ENCODE measurements at regions not wholly inside any gene's neighbourhood (a gene's known extent, or its start where the extent isn't known, plus 50 kb on each side); places are given as distances from the start of the nearest gene placed in this dataset.

DNA sequence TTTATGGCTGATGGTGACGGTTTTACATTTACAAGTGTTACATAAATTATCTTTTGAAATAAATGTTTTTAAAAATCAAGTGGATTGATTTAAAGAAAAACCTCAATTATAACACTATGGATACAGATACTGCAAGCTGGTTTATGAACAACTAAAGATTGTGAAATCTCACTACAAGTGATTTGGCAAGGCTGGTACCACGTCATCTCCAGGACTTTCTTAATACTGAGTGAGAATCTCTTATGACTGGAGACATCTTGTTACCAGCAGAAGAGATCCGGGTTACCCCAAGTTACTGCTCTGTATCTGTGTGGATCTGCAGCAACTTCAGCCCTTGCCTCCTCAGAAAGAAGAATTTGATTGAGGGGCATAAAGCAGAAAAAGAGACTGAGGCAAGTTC lies 452.9 kb downstream of the MN1 start:
- peak in 2 of 8 experiments; percentile 38 to 74 for ATAC-seq (replicated peaks in 6 of 8)
- in situ Hi-C loops (cut with MboI; ENCODE audit: low pct_unique_long_range_greater_than_20kb in 2 of 9, low sequenced_read_pairs in 9 of 9, unreplicated experiment in 9 of 9), result no loop called here
- Histone ChIP-seq H3K27ac (no peak overlapping the region), H3K4me1 (replicated peaks in 1 of 2) (peaks cover 6 to 7% of the 10 kb centered on the region in 2 donors), H3K4me3 (no peak overlapping the region)
- WGBS, 10 experiments, result 22 to 97% (median 78%) methylated on average over 1 to 3 of the region's 3 CpGs

- ATAC-seq (replicated peaks in 6 of 8), result no peak
- Histone ChIP-seq H3K4me1 (replicated peaks in 1 of 2) (peaks cover 6 to 7% of the 10 kb centered on the region in 2 donors), H3K27ac (no peak overlapping the region), H3K4me3 (no peak overlapping the region)
- in situ Hi-C loops (cut with MboI; ENCODE audit: low pct_unique_long_range_greater_than_20kb in 2 of 9, low sequenced_read_pairs in 9 of 9, unreplicated experiment in 9 of 9), result no loop called here
Measured at GRCh38 chr22:27349456-27349855, 452.1 kb downstream of the MN1 start.

DNA sequence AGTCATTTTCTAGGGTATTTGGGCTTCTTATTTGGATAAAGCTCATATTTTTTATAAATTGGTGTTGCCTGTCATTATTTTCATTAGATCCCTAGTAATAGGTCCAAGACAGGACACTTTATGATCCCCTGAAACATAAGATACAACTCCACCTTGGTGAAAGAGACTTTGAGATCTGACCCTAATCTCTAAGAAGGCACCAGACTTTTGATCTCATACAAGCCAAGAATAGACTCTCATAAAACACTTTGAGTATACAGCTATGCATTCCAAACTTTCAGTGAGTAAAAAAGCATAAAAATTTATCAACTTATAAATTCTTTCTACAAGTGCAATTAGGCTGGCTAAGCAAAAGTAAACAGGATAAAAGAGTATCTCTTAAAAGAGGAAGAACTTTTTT lies 451.2 kb downstream of the MN1 start:
- in situ Hi-C loops (cut with MboI; ENCODE audit: low pct_unique_long_range_greater_than_20kb in 2 of 9, low sequenced_read_pairs in 9 of 9, unreplicated experiment in 9 of 9), result no loop called here
- H3K27ac ChIP-seq, result no peak overlapping the region
- H3K4me1 ChIP-seq (replicated peaks in 1 of 2), result peaks cover 6 to 7% of the 10 kb centered on the region in 2 donors
- no peak for ATAC-seq (replicated peaks in 6 of 8)
- H3K4me3 ChIP-seq, result no peak overlapping the region

DNA sequence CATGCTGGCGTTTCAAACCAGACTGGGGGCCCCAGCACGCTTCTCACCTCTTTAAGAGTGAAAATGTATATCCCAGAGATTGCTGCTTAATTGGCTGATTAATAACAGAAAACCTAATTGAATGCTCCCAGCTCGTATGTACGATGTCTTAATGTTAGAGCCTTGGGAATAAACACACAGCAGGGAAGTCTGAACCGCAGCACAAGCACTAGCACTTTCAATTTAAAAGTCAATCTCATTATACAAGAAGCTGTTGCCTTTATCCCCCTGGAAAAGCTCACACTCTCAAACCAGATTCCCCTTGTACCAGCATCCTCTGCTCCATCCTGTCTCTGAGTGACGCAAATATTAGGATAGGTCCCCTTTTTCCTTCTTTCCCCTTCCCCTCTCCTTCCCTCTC lies 449.1 kb downstream of the MN1 start:
- WGBS, 10 experiments, result 0 to 80% (median 57%) methylated on average over 1 to 6 of the region's 6 CpGs; no CpG with 5 or more reads in 3 of the 10 experiments
- in situ Hi-C loops (cut with MboI; ENCODE audit: low pct_unique_long_range_greater_than_20kb in 2 of 9, low sequenced_read_pairs in 9 of 9, unreplicated experiment in 9 of 9), result no loop called here
- H3K4me3 ChIP-seq, result no peak overlapping the region

GRCh38 chr22:27358096-27358870 lies 443.3 kb downstream of the MN1 start:
- no peak for ATAC-seq (replicated peaks in 6 of 8)
- Histone ChIP-seq H3K27ac (no peak overlapping the region), H3K4me1 (replicated peaks in 1 of 2) (no peaks in the 10 kb centered on the region), H3K4me3 (no peak overlapping the region)
- WGBS, 10 experiments, result 25 to 100% (median 60%) methylated on average over 1 to 5 of the region's 7 CpGs; no CpG with 5 or more reads in 3 of the 10 experiments
- in situ Hi-C loops (cut with MboI; ENCODE audit: low pct_unique_long_range_greater_than_20kb in 2 of 9, low sequenced_read_pairs in 9 of 9, unreplicated experiment in 9 of 9), result no loop called here

More for the DNA sequence above, 449.1 kb downstream of the MN1 start:
- no peak overlapping the region for H3K27ac ChIP-seq
- peaks cover 6 to 7% of the 10 kb centered on the region in 2 donors for H3K4me1 ChIP-seq (replicated peaks in 1 of 2)
- peak in 5 of 8 experiments; percentile 17 to 36 (median 18) for ATAC-seq (replicated peaks in 6 of 8)

DNA sequence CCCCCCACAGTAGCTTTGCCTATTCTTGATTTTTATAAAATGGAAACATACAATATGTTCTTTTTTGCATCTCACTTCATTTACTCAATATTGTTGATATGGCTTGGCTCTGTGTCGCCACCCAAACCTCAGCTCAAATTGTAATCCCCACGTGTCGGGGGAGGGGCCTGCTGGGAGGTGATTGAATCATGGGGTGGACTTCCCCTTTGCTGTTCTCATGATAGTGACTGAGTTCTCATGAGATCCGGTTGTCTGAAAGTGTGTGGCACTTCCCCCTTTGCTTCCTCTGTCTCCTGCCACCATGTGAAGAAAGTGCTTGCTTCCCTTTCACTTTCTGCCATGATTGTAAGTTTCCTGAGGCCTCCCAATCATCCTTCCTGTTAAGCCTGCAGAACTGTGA lies 431.3 kb downstream of the MN1 start:
- H3K27ac ChIP-seq, result no peak overlapping the region
- 20 to 90% (median 72%) methylated on average over 1 to 4 of the region's 4 CpGs; no CpG with 5 or more reads in 4 of the 10 experiments for WGBS, 10 experiments
- no peak overlapping the region for H3K4me3 ChIP-seq
- in situ Hi-C loops (cut with MboI; ENCODE audit: low pct_unique_long_range_greater_than_20kb in 2 of 9, low sequenced_read_pairs in 9 of 9, unreplicated experiment in 9 of 9), result no loop called here
- peaks cover 8% of the 10 kb centered on the region in 2 donors for H3K4me1 ChIP-seq (replicated peaks in 1 of 2)
- no peak for ATAC-seq (replicated peaks in 6 of 8)

GRCh38 chr22:27370987-27371386 lies 430.6 kb downstream of the MN1 start:
- 68 to 100% (median 80%) methylated on average over 1 to 4 of the region's 4 CpGs; no CpG with 5 or more reads in 2 of the 10 experiments for WGBS, 10 experiments
- H3K4me1 ChIP-seq (replicated peaks in 1 of 2), result peaks cover 8% of the 10 kb centered on the region in 2 donors
- no peak overlapping the region for H3K27ac ChIP-seq
- in situ Hi-C loops (cut with MboI; ENCODE audit: low pct_unique_long_range_greater_than_20kb in 2 of 9, low sequenced_read_pairs in 9 of 9, unreplicated experiment in 9 of 9), result no loop called here
- no peak overlapping the region for H3K4me3 ChIP-seq
- ATAC-seq (replicated peaks in 6 of 8), result no peak

DNA sequence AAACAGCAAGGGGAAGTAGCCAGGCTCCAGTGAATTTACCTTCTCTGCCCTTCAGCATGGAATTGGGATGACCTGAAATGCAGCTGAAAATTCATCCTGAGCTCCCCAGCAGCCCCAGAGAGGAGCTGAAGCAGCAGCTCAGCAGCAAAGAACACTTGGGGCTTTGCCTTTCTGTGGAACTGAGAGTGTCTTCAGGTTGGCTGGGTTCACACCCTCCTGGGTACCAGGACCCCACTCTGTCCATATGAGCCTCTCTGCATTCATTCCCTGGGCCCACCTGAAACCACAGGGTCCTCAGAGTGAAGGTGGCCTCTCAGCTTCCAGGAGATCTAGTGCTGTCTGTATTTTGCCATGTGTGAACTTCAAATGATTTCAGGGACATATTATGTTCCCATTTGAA lies 429.2 kb downstream of the MN1 start:
- no peak for ATAC-seq (replicated peaks in 6 of 8)
- in situ Hi-C loops (cut with MboI; ENCODE audit: low pct_unique_long_range_greater_than_20kb in 2 of 9, low sequenced_read_pairs in 9 of 9, unreplicated experiment in 9 of 9), result no loop called here
- H3K4me3 ChIP-seq, result no peak overlapping the region

GRCh38 chr22:27372969-27373670 lies 428.4 kb downstream of the MN1 start:
- H3K4me3 ChIP-seq, result no peak overlapping the region
- peak in 5 of 8 experiments; percentile 97 to 99 (median 98) for ATAC-seq (replicated peaks in 6 of 8)
- WGBS, 10 experiments, result 13 to 59% (median 40%) methylated on average over 1 to 5 of the region's 10 CpGs; no CpG with 5 or more reads in 5 of the 10 experiments
- H3K4me1 ChIP-seq (replicated peaks in 1 of 2), result peaks cover 8 to 10% of the 10 kb centered on the region in 2 donors
- in situ Hi-C loops (cut with MboI; ENCODE audit: low pct_unique_long_range_greater_than_20kb in 2 of 9, low sequenced_read_pairs in 9 of 9, unreplicated experiment in 9 of 9), result no loop called here
- H3K27ac ChIP-seq, result no peak overlapping the region

More for the DNA sequence above, 429.2 kb downstream of the MN1 start:
- H3K4me1 ChIP-seq (replicated peaks in 1 of 2), result peaks cover 8% of the 10 kb centered on the region in 2 donors
- H3K27ac ChIP-seq, result no peak overlapping the region

DNA sequence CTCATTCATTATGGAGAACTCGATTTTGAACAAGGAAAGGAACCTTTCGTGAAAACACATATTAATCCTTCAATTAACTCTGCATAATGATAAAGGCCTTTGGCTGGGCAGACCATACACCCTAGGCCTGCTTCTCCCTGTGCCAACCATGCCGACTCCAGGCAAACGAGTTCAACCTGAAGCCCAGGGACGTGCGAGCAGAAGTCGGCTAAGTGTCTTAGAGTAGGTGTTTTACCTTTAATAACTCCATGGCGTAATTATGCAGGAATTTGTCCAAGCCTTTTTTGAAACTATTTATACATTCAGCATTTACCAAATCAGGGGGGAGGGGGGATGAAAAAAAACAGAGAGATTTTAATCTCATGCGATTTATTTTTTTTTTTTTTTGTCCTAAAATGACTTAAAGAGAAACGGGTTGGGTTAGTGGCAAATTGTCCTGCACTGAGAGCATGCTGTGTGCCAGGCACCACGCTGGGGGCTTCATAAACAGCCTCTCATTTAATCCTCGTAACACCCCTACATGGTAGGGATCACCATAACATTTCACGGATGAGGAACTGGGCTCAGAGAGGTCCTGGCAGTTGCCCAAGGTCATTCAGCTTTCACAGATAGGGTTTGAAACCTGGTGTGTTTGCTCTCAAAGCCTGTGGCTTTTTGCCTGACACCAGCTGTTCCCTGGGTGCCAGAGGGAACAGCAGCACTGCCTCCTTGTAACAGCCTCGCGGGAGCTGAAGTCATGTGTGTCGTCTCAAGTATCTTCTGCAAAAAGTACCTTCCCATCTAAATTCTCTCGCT lies 423.9 kb downstream of the MN1 start:
- 43 to 100% (median 81%) methylated on average over 2 to 15 of the region's 17 CpGs for whole genome bisulfite sequencing, 10 experiments
- Histone ChIP-seq H3K4me1 (replicated peaks in 1 of 2) (peaks cover 24 to 33% of the 10 kb centered on the region in 2 donors), H3K27ac (peak overlapping the region in 1 of 2 donors; percentile 10), H3K4me3 (no peak overlapping the region)
- in situ Hi-C loops (cut with MboI; ENCODE audit: low pct_unique_long_range_greater_than_20kb in 2 of 9, low sequenced_read_pairs in 9 of 9, unreplicated experiment in 9 of 9), result no loop called here
- ATAC-seq (replicated peaks in 6 of 8), result no peak

DNA sequence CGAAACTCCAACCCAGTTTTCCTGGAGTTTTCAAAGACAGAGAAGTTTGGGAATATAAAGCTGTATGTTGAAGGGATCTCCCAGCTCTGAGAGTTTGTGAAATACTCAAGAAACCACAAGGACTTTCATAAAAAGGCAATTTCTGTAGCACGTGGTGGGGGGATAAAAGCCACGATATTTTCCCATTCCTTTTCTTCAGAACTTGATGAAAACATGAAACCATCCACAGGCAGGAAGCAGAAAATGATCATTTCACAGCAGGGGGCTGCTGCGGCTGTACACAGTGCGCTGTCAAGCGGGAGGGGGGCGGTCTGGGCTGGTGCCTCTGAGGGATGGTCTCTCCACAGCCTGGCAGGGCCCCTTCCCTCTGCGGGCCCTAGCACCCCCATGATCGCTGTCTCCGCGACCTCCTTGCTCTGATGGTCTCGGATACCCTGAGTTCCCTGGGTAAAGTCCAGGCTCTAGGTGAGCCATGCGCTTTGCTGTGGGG lies 423.2 kb downstream of the MN1 start:
- peak in 4 of 8 experiments; percentile 12 to 42 (median 30) for ATAC-seq (replicated peaks in 6 of 8)
- Histone ChIP-seq H3K4me1 (replicated peaks in 1 of 2) (peaks cover 24 to 29% of the 10 kb centered on the region in 2 donors), H3K27ac (peak overlapping the region in 1 of 2 donors; percentile 10), H3K4me3 (no peak overlapping the region)
- WGBS, 10 experiments, result 8 to 100% (median 72%) methylated on average over 1 to 4 of the region's 13 CpGs; no CpG with 5 or more reads in 4 of the 10 experiments
- in situ Hi-C loops (cut with MboI; ENCODE audit: low pct_unique_long_range_greater_than_20kb in 2 of 9, low sequenced_read_pairs in 9 of 9, unreplicated experiment in 9 of 9), result no loop called here

DNA sequence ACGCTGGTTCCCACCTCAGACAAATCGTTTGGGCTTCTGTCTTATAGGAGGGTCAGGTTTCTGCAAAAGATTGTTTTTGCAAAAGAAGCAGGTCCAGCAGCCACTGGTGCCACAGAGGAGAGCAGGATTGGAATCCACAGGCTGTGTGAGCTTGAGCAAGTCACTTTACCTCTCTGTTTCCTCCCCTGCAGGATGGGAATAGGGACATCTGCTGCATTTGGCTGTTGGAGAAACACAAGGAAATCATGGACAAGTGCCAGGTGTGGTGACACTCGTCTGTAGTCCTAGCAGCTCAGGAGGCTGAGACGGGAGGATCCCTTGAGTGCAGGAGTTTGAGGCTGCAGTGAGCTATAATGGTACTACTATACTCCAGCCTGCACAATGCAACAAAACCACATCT lies 422.6 kb downstream of the MN1 start:
- H3K4me1 ChIP-seq (replicated peaks in 1 of 2), result peaks cover 20 to 25% of the 10 kb centered on the region in 2 donors
- no peak for ATAC-seq (replicated peaks in 6 of 8)
- 25 to 89% (median 54%) methylated on average over 2 to 3 of the region's 4 CpGs; no CpG with 5 or more reads in 6 of the 10 experiments for WGBS, 10 experiments

DNA sequence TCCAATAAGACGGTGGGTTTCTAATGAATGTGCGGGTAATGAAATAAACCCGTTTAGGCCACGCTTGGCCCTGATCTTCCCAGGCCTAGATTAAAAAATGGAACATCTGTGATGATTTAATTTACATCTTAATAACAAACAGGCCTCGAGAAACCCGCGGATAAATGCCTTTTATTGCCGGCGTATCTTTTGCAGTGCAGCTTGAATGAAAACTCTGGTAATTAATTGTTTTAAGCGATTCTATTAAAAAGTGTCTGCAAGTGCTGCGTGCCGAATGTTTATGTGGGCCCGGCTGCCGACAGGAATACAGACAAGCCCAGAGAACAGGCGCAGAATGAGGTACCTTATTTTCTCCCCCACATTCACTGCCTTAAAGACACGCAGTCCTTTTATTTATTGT lies 420.7 kb downstream of the MN1 start:
- H3K4me1 ChIP-seq (replicated peaks in 1 of 2), result peaks cover 20 to 25% of the 10 kb centered on the region in 2 donors
- no peak overlapping the region for H3K4me3 ChIP-seq
- in situ Hi-C loops (cut with MboI; ENCODE audit: low pct_unique_long_range_greater_than_20kb in 2 of 9, low sequenced_read_pairs in 9 of 9, unreplicated experiment in 9 of 9), result no loop called here
- 14 to 54% (median 35%) methylated on average over 6 to 16 of the region's 16 CpGs; no CpG with 5 or more reads in 1 of the 10 experiments for WGBS, 10 experiments
- ATAC-seq (replicated peaks in 6 of 8), result peak in 1 of 8 experiments; percentile 41
- no peak overlapping the region for H3K27ac ChIP-seq

More for the DNA sequence above, 422.6 kb downstream of the MN1 start:
- no peak overlapping the region for H3K27ac ChIP-seq
- in situ Hi-C loops (cut with MboI; ENCODE audit: low pct_unique_long_range_greater_than_20kb in 2 of 9, low sequenced_read_pairs in 9 of 9, unreplicated experiment in 9 of 9), result no loop called here
- H3K4me3 ChIP-seq, result no peak overlapping the region

Data from motor neuron (in vitro differentiated cells).